DMS114 treated with DMSO at 0.1 percent for 48 hours (cell line): ENCODE measurements at regions not wholly inside any gene's neighbourhood (a gene's known extent, or its start where the extent isn't known, plus 50 kb on each side); places are given as distances from the start of the nearest gene placed in this dataset.
A peak's percentile ranks its signal among the peaks of the same experiment; 100 is the strongest.

Experiments used
- DNase-seq: peaks from one replicate; lab custom pipeline; 2025; ENCODE audit not compliant: unreplicated experiment; lab: John Stamatoyannopoulos, UW

GRCh38 chr2:67825476-67825875 lies 237.3 kb downstream of the C1D start:
- no peak for DNase-seq

- DNase-seq, result no peak
Measured at GRCh38 chr2:67828066-67828465, 234.7 kb downstream of the C1D start.

DNA sequence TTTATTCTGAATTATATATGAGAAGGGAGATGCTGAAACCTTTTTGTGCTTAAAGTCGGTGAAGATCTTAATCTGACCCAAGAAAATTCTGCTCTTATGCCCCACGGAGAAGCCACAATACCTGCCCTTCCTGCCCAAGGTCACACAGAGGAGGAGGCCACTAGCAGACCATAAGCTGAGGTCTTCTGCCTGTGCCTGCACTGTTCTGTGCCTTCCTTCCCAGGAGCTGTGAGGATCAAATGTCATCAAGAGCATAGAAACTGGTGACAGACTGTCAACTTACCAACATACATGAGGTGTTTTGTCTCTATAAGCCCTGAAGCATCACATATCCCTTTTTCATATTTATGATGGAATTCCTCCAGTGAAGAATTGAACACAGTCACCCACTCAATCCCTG lies 233.3 kb downstream of the C1D start:
- no peak for DNase-seq

DNA sequence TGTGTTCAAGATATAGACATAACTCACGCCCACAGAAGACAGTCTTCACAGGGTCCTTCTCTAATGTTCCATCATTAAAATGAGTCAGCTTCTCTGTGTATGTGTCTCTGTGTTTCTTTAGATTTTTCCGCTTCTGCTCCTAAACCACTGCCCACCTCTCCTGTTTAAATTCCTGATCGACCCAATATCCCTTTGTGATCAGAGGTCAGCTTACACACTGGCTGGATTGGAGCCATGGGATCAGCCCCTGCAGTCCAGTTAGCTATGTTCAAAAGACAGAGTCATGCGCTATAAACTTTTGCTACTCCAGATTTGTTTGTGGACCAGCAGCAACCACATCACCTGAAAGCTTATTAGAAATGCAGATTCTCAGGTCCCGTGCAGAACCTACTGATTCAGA lies 229.2 kb downstream of the C1D start:
- DNase-seq, result no peak

DNA sequence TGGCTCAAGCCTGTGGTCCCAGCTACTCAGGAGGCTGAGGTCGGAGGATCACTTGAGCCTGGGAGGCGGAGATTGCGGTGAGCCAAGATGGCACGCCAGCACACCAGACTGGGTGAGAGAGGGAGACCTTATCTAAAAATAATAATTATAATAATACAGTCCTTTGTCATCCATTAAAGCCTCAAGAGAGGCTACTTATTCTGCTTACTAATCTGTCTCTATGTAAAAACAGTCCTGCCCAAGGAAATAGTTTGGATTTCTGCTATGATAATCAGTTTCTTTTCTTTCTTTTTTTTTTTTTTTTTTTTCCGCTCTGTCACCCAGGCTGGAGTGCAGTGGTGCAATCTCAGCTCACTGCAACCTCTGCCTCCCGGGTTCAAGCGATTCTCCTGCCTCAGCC lies 228.3 kb downstream of the C1D start:
- no peak for DNase-seq

GRCh38 chr2:67835266-67835665 lies 227.5 kb downstream of the C1D start:
- no peak for DNase-seq

DNA sequence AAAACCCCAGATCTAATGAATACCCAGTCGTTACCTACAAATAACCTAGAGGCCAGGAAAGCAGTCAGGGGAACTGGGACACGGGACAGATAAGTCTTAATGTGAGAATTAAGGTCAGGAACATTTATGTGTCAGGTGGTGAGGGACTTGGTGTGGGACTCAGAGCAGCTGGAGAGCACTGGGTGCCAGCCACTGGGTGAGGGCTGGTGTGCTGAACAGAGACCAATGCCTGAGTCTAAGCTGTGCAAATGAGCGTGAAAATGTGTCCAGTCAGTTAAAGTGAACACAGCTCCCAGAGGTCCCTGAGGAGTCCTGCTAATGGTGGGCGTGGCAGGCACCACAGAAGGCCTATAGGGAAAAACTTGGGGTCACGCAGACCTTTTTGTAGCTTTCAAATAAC lies 225.9 kb downstream of the C1D start:
- no peak for DNase-seq

DNA sequence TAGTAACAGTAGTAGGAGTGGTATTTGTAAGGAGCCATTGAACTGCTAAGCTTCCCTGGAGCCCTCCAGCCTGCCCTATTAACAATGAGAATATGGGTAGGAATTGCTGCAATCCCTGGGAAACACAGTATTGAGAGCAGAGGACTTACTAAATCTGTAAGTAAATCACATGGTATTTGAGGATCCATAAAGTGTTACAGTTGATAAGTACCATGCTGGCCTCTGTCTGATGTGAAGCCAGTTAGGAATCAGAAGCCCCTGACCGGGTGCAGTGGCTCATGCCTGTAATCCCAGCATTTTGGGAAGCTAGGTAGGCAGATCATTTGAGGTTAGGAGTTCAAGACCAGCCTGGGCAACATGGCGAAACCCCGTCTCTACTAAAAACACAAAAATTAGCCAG lies 224.6 kb downstream of the C1D start:
- no peak for DNase-seq

DNA sequence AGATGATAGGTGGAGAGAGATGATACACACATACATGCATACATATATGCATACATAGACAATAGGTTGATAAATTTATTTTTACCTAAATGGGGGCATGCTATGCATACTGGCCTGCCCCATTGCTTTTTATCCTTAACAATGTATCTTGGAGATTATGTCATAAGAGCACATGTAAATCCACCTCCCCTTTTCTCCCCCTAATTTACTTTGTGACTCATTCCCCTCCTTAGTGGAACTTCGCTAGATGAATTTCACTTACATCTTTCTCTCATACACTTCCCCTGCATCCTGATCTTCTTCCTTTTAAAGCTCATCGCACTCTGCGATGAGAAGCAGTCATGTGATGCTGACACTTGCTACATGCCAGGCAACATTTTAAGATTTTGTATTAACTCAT lies 223.6 kb downstream of the C1D start:
- no peak for DNase-seq

DNA sequence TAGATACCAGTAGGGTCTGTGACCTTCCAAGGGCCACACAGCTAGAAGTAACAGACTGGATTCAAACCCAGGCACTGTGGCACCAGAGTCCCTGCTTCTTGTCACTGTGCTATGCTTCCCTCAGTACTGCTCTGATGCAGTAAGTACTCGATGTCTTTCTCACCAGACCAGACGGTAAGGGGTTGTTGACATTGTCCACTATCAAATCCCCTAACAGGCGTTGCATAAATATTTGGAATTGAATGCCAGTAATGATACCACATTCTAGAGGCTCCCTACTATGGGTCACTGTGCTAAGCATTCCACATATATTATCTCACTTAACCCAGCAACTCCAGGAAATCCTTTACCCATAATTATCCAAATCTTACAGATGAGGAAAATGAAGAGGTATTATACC lies 223.1 kb downstream of the C1D start:
- no peak for DNase-seq

GRCh38 chr2:67840460-67841068 lies 222.2 kb downstream of the C1D start:
- DNase-seq, result peak; percentile 70

- no peak for DNase-seq
Measured at GRCh38 chr2:67841711-67842110, 221.1 kb downstream of the C1D start.

- DNase-seq, result no peak
Measured at GRCh38 chr2:67842375-67842959, 220.3 kb downstream of the C1D start.

GRCh38 chr2:67844024-67844540 lies 218.7 kb downstream of the C1D start:
- DNase-seq, result no peak

- DNase-seq, result no peak
Measured at GRCh38 chr2:67845621-67846369, 217.0 kb downstream of the C1D start.

- peak; percentile 54 for DNase-seq
Measured at GRCh38 chr2:67846370-67847070, 216.3 kb downstream of the C1D start.

- no peak for DNase-seq
Measured at GRCh38 chr2:67848551-67849285, 214.1 kb downstream of the C1D start.

DNA sequence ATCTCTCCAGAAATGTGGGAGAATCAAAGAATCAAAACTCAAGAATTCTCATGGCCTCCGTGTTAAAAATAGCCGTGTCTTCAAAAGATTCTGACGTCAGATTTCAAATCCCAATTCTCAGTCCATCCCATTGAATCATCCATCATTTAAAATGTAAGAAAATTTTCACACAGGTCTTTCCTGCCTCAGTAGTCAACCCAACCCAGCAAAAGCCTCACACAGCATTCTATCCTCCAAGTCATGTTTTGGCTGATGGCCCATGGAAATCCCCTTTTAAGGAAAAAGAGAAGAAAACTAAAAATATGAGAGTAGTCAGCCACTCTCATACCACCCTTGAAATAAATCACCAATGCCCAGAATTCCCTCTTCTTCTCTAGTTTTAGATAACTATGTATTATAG lies 211.8 kb downstream of the C1D start:
- DNase-seq, result no peak

GRCh38 chr2:67851956-67852824 lies 210.6 kb downstream of the C1D start:
- no peak for DNase-seq

- no peak for DNase-seq
Measured at GRCh38 chr2:67854103-67854743, 208.6 kb downstream of the C1D start.
